NCI-H1694 (cell line): ENCODE measurements at regions not wholly inside any gene's neighbourhood (a gene's known extent, or its start where the extent isn't known, plus 50 kb on each side); places are given as distances from the start of the nearest gene placed in this dataset.
"Not testable (repeated sequence)": the region's sequence is repeated elsewhere in the genome, so short reads cannot be mapped to it uniquely, and the experiment has no call there.

Source experiments
- DNase-seq: peaks from one replicate; lab custom pipeline; 2025; lab: John Stamatoyannopoulos, UW

DNA sequence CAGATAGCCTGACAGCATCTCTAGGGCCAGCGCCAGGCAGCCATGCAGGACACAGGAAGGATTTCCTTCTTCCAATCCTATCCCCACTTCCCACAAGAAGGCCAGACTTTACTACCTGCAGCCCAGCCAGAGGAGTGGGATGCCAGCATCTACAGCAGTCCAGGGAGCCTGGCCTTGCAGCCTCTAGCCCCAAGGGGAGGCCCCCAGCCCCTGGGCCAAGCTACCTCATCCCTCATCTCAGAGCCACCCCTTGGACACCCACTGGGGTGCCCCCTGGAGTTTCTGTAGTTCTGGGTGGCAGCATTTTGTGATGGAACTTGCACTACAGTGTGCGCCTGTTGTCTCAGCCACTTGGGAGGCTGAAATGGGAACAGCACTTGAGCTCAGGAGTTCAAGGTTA lies 170.8 kb upstream of the PODXL start:
- no peak for DNase-seq

- no peak for DNase-seq
Observed at GRCh38 chr7:131726686-131727085, 170.3 kb upstream of the PODXL start.

DNA sequence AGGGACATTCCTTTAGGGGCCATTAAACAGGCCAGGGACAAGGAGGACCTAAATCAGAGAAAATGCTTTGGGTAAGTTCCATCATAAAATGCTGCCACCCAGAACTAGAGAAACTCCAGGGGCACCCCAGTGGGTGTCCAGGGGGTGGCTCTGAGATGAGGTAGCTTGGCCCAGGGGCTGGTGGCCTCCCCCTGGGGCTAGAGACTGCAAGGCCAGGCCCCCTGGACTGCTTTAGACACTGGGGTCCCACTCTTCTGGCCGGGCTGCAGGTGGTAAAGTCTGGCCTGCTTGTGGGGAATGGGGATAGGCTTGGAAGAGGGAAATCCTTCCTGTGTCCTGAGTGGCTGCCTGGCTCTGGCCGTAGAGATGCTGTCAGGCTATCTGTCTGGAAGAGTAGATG lies 169.6 kb upstream of the PODXL start:
- no peak for DNase-seq

GRCh38 chr7:131724776-131725345 lies 168.4 kb upstream of the PODXL start:
- DNase-seq: no peak

DNA sequence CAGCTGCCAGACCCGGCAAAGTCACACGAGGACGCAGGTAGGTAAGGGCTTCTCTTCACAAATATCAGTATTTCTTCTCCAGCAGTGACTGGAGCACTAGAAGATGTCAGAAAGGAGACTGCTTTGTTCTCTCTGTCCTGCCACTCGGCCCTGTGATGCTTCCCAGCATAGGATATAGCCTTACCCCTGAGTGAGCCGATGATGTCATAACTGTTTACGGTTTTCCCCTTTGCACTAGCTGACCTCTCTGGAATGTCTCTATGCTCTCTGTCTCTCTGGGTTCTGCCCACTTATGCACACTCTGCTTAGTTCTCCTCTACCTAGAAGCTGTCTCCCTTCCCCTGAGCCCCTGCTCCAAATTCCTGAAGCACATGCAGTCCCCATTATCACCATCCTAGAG lies 167.5 kb upstream of the PODXL start:
- DNase-seq: no peak

DNA sequence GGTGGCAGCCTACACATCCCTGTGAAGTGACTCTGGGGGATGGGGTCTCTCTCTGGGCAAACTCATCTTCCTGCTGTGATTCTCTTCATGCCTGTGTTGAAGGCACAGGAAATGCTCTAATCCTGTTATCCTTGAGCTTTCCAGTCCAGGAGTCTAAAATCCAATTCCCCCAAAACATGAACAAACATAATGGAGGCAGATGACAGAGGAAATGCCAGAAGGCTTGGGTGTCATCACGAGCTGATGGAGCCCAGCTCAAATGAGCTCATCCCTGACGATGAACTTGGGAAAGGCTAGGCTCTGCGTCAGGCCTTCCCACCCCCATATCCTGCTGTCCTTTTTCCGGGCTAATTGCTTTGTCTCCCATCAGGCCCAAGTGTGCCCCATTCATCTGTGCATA lies 165.9 kb upstream of the PODXL start:
- no peak for DNase-seq

- no peak for DNase-seq
Observed at GRCh38 chr7:131721660-131722059, 165.2 kb upstream of the PODXL start.

GRCh38 chr7:131720703-131721102 lies 164.3 kb upstream of the PODXL start:
- no peak for DNase-seq

GRCh38 chr7:131717181-131717580 lies 160.8 kb upstream of the PODXL start:
- DNase-seq: no peak

GRCh38 chr7:131699323-131699722 lies 142.9 kb upstream of the PODXL start:
- DNase-seq: no peak

GRCh38 chr7:131692131-131692960 lies 135.9 kb upstream of the PODXL start:
- DNase-seq: peak; percentile 74

- DNase-seq: no peak
Observed at GRCh38 chr7:131691454-131692130, 135.2 kb upstream of the PODXL start.

DNA sequence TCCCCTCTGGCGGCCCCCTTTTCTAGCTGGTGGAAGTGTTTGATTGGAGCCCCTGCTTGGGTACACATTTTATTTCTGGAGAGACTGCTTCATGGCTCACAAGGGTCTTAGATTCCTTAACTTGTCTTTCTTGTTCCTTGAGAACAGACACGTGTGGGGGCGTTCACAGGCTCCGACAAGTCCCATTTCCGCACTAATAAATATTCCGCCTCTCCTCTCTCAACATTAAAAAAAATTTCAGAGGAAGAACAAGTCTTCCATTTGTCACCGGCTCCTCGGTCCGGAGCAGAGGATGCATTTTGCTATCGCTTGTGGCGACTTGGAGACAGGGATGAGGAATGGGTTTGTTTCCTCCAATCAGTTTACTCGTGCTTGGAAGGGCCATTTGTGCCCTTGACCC lies 134.0 kb upstream of the PODXL start:
- DNase-seq: no peak

- DNase-seq: no peak
Observed at GRCh38 chr7:131689662-131690234, 133.3 kb upstream of the PODXL start.

- DNase-seq: peak; percentile 68
Observed at GRCh38 chr7:131688738-131689661, 132.6 kb upstream of the PODXL start.

DNA sequence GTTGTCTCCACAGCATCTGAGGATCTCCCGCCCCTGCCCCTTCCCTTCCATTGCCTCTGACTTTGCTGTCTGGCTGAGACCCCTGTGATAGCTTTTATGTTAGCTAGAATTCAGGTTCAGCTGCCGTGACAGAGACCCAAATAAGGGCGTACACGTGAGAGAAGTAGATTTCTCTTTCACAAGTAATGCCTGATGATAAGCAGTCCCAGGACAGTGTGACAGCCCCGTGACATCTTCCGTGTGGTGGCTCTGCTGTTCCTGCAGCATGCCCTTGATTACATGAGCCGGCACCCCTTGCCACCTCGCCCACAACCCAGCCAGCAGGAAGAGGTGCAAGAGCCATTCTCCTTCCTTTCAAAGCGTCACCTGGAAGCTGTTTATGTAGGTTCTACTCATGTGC lies 130.9 kb upstream of the PODXL start:
- DNase-seq: no peak

- no peak for DNase-seq
Observed at GRCh38 chr7:131686833-131687232, 130.4 kb upstream of the PODXL start.

DNA sequence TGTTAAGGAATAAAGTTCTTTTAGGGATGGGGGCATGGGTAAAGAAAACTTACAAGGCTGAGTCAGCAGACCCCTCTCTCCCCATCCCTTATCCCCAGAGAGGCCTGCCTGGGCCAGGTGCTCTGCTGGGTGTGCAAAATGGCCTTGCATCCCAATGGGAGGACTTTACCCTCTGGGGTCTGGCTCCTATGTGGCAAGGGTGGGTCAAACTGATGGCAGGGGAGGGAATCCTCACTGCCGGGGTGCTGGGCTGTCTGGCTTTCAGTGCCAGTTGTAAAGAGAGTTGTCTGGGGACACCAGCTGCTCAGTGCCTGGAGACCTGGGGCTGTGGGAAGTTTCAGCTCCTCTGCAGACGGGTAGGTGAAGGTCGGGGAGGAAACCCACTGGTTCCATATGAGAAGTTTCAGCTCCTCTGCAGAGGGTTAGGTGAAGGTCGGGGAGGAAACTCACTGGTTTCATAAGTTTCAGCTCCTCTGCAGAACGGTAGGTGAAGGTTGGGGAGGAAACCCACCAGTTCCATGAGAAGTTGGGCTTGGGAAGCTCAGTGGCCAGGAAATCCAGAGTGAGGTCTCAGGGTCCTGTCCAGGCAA lies 127.2 kb upstream of the PODXL start:
- DNase-seq: no peak

- no peak for DNase-seq
Observed at GRCh38 chr7:131681961-131682360, 125.5 kb upstream of the PODXL start.

DNA sequence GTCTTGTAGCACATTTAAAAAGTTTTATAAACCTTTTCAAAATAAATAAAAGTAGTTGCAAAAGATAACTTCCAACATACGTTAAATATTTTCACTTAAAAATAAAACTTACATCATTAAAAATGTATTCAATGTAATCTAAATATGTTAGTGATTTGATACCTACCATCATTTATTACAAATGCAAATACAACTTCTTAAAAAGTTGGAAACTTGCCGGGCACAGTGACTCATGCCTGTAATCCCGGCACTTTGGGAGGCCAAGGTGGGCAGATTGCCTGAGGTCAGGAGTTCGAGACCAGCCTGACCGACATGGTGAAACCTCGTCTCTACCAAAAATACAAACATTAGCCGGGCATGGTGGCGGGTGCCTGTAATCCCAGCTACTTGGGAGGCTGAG lies 122.6 kb upstream of the PODXL start:
- not testable (repeated sequence) for DNase-seq

DNA sequence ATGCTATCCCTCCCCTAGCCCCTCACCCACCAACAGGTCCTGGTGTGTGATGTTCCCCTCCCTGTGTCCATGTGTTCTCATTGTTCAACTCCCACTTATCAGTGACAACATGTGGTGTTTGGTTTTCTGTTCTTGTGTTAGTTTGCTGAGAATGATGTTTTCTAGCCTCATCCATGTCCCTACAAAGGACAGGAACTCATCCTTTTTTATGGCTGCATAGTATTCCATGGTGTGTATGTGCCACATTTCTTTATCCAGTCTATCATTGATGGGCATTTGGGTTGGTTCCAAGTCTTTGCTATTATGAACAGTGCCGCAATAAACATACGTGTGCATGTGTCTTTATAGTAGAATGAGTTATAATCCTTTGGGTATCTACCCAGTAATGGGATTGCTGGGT lies 120.4 kb upstream of the PODXL start:
- not testable (repeated sequence) for DNase-seq
